IMR-90 (cell line): ENCODE measurements at regions not wholly inside any gene's neighbourhood (a gene's known extent, or its start where the extent isn't known, plus 50 kb on each side); places are given as distances from the start of the nearest gene placed in this dataset.

Source experiments
- ATAC-seq: fragments of 200-7000 bp; cut with Tn5 transposase; 2 replicates; pipeline ENCODE4 v1.9.1; 2020; ENCODE audit warnings: low read depth, mild to moderate bottlenecking, moderate library complexity
- BruUV-seq: library from RNA; stranded (reverse); fragments of 400-500 nt; replicated peaks from 2 replicates; lab custom pipeline; 2021; lab: Mats Ljungman, UMichigan
- CTCF ChIA-PET: fragments of 300-600 bp; formaldehyde crosslinking; extraction: SDS; loops from one replicate; lab custom pipeline; 2021; ENCODE audit warnings: antibody characterized with exemption; lab: Yijun Ruan, JAX
- POLR2A ChIA-PET: fragments of 300-600 bp; sonication (Branson Sonifier 250); formaldehyde crosslinking; loops from one replicate; lab custom pipeline; 2022; ENCODE audit warnings: antibody characterized with exemption; ENCODE audit not compliant: unreplicated experiment; lab: Charles Lee
- DNase-seq: peaks from one replicate; pipeline ENCODE4 v3.0.0; 2013
- H2AFZ ChIP-seq: replicated peaks from 2 replicates; pipeline ENCODE3; 2013; ENCODE audit warnings: low read length, mild to moderate bottlenecking; ENCODE audit not compliant: poor library complexity
- H2AK5ac ChIP-seq: 2 replicates; pipeline ENCODE4 v1.6.1; 2013; ENCODE audit warnings: low read depth, low read length, inconsistent platforms
- H2AK9ac ChIP-seq: replicated peaks from 2 replicates; pipeline ENCODE3; 2013; ENCODE audit warnings: mild to moderate bottlenecking, low read depth, low read length, moderate library complexity; ENCODE audit not compliant: poor library complexity
- H2BK120ac ChIP-seq: 2 replicates; pipeline ENCODE4 v1.6.1; 2013; ENCODE audit warnings: low read depth, low read length, inconsistent platforms
- H2BK15ac ChIP-seq: 3 replicates; pipeline ENCODE4 v1.6.1; 2013; ENCODE audit warnings: low read depth, low read length, inconsistent platforms
- H2BK20ac ChIP-seq: 2 replicates; pipeline ENCODE4 v1.6.1; 2013; ENCODE audit warnings: low read depth, mild to moderate bottlenecking, inconsistent platforms, low read length, moderate library complexity
- H2BK5ac ChIP-seq: 2 replicates; pipeline ENCODE4 v1.6.1; 2013; ENCODE audit warnings: mild to moderate bottlenecking, low read depth, low read length, inconsistent platforms; ENCODE audit not compliant: poor library complexity, severe bottlenecking
- H3K14ac ChIP-seq: replicated peaks from 2 replicates; pipeline ENCODE4 v1.6.1; 2013; ENCODE audit warnings: low read depth, low read length, inconsistent platforms
- H3K18ac ChIP-seq: 2 replicates; pipeline ENCODE4 v1.6.1; 2013; ENCODE audit warnings: low read depth, low read length, control low read depth
- H3K23ac ChIP-seq: 2 replicates; pipeline ENCODE4 v1.6.1; 2013; ENCODE audit warnings: low read depth, low read length, inconsistent platforms
- H3K27ac ChIP-seq: 2 replicates; pipeline ENCODE4 v1.5.1; 2013; ENCODE audit warnings: mild to moderate bottlenecking, control low read depth, low read length; ENCODE audit not compliant: insufficient read depth
- H3K27me3 ChIP-seq: 2 replicates; pipeline ENCODE4 v1.6.1; 2013; ENCODE audit warnings: low read length; ENCODE audit not compliant: control insufficient read depth, insufficient read depth
- H3K36me3 ChIP-seq: 2 replicates; pipeline ENCODE4 v1.6.1; 2013; ENCODE audit warnings: low read length, mixed read lengths; ENCODE audit not compliant: control insufficient read depth, insufficient read depth
- H3K4ac ChIP-seq: 2 replicates; pipeline ENCODE4 v1.6.1; 2013; ENCODE audit warnings: low read depth, low read length, inconsistent platforms
- H3K4me1 ChIP-seq: 2 replicates; pipeline ENCODE4 v1.6.1; 2013; ENCODE audit warnings: low read length, mixed read lengths; ENCODE audit not compliant: control insufficient read depth, insufficient read depth
- H3K4me2 ChIP-seq: 2 replicates; pipeline ENCODE4 v1.6.1; 2013; ENCODE audit warnings: low read depth, mild to moderate bottlenecking, control low read depth, low read length, moderate library complexity
- H3K4me3 ChIP-seq: 2 replicates; pipeline ENCODE4 v1.5.1; 2013; ENCODE audit warnings: low read depth, mild to moderate bottlenecking, control low read depth, low read length, moderate library complexity; ENCODE audit not compliant: insufficient read depth
- H3K56ac ChIP-seq: 2 replicates; pipeline ENCODE4 v1.6.1; 2013; ENCODE audit warnings: low read length, inconsistent platforms; ENCODE audit not compliant: insufficient read depth; ENCODE audit errors: extremely low read depth
- H3K79me1 ChIP-seq, 2 experiments: 2 replicates each; pipeline ENCODE4 v1.6.1; 2013; ENCODE audit warnings: low read length in 2 of 2, inconsistent platforms in 1 of 2, low read depth in 1 of 2
- H3K9ac ChIP-seq: 2 replicates; pipeline ENCODE4 v1.6.1; 2013; ENCODE audit warnings: low read depth, low read length, control low read depth
- H3K9me1 ChIP-seq: 2 replicates; pipeline ENCODE4 v1.6.1; 2013; ENCODE audit warnings: low read length, inconsistent platforms; ENCODE audit not compliant: insufficient read depth
- H3K9me3 ChIP-seq: 2 replicates; pipeline ENCODE4 v1.6.1; 2013; ENCODE audit warnings: low read length; ENCODE audit not compliant: control insufficient read depth, insufficient read depth
- H4K20me1 ChIP-seq: 2 replicates; pipeline ENCODE4 v1.6.1; 2013; ENCODE audit warnings: low read length, inconsistent platforms; ENCODE audit not compliant: insufficient read depth
- H4K5ac ChIP-seq: 2 replicates; pipeline ENCODE4 v1.6.1; 2013; ENCODE audit warnings: mild to moderate bottlenecking, low read depth, low read length, control low read depth
- H4K8ac ChIP-seq, 2 experiments: 2 replicates each; pipeline ENCODE4 v1.6.1; 2013; ENCODE audit warnings: low read depth in 2 of 2, low read length in 2 of 2, control low read depth in 1 of 2, inconsistent platforms in 1 of 2
- H4K91ac ChIP-seq: 2 replicates; pipeline ENCODE4 v1.6.1; 2013; ENCODE audit warnings: low read depth, low read length, inconsistent platforms; ENCODE audit not compliant: insufficient read depth
- BHLHE40 ChIP-seq: fragments of 150-350 bp; IDR thresholded peaks from 2 replicates; pipeline ENCODE4 v1.6.1; 2016; ENCODE audit warnings: mild to moderate bottlenecking, low read depth, low read length
- CEBPB ChIP-seq: IDR thresholded peaks from 2 replicates; pipeline ENCODE4 v1.6.1; 2012; ENCODE audit warnings: low read depth, low read length, improper control_type of control experiment
- CHD1 ChIP-seq: IDR thresholded peaks from 2 replicates; pipeline ENCODE4 v1.6.1; 2012; ENCODE audit warnings: low read depth, low read length, improper control_type of control experiment
- FOS ChIP-seq: fragments of 150-350 bp; IDR thresholded peaks from 2 replicates; pipeline ENCODE4 v1.6.1; 2016; ENCODE audit warnings: low read depth, low read length
- MAFK ChIP-seq: IDR thresholded peaks from 2 replicates; pipeline ENCODE4 v1.6.1; 2012; ENCODE audit warnings: low read depth, low read length, improper control_type of control experiment
- MAZ ChIP-seq: IDR thresholded peaks from 2 replicates; pipeline ENCODE4 v1.6.1; 2012; ENCODE audit warnings: low read depth, mild to moderate bottlenecking, low read length, improper control_type of control experiment, moderate library complexity, borderline replicate concordance
- MXI1 ChIP-seq: IDR thresholded peaks from 2 replicates; pipeline ENCODE4 v1.6.1; 2012; ENCODE audit warnings: low read depth, mild to moderate bottlenecking, low read length, moderate library complexity, borderline replicate concordance
- NFE2L2 ChIP-seq: fragments of 150-350 bp; IDR thresholded peaks from 2 replicates; pipeline ENCODE4 v1.6.1; 2016; ENCODE audit warnings: low read depth, mild to moderate bottlenecking, low read length
- POLR2A ChIP-seq: IDR thresholded peaks from 2 replicates; pipeline ENCODE4 v1.6.1; 2012; ENCODE audit warnings: mild to moderate bottlenecking, low read depth, low read length
- RAD21 ChIP-seq: IDR thresholded peaks from 2 replicates; pipeline ENCODE4 v1.6.1; 2012; ENCODE audit warnings: low read length, improper control_type of control experiment
- RCOR1 ChIP-seq: IDR thresholded peaks from 2 replicates; pipeline ENCODE4 v1.6.1; 2012; ENCODE audit warnings: mild to moderate bottlenecking, low read length, improper control_type of control experiment; ENCODE audit not compliant: insufficient replicate concordance
- RFX5 ChIP-seq: IDR thresholded peaks from 2 replicates; pipeline ENCODE4 v1.8.0; 2012; ENCODE audit warnings: low read depth, mild to moderate bottlenecking, low read length, moderate library complexity
- SMC3 ChIP-seq: fragments of 150-350 bp; IDR thresholded peaks from 2 replicates; pipeline ENCODE4 v1.6.1; 2016; ENCODE audit warnings: low read depth, mild to moderate bottlenecking, antibody characterized with exemption, low read length, moderate library complexity
- USF2 ChIP-seq: fragments of 150-350 bp; IDR thresholded peaks from 2 replicates; pipeline ENCODE4 v1.6.1; 2017; ENCODE audit warnings: mild to moderate bottlenecking, antibody characterized with exemption, low read length, low read depth
- WGBS, 2 experiments: methylation state at CpG; one replicate each; pipeline versions ENCODE4 v1.1.5 to v1.1.7; 2013; ENCODE audit warnings: missing lambda C conversion rate in 2 of 2; ENCODE audit not compliant: insufficient read length in 1 of 2; ENCODE audit errors: extremely low coverage in 2 of 2; 5-methylcytosine and 5-hydroxymethylcytosine counted together
- dilution Hi-C: fragments of 300-500 bp; cut with HindIII; formaldehyde crosslinking; loops from one replicate; pipeline ENCODE4 v1.14.3; 2018; ENCODE audit warnings: low sequenced_read_pairs; ENCODE audit not compliant: unreplicated experiment
- in situ Hi-C: fragments of 300-500 bp; cut with MboI; formaldehyde crosslinking; loops from 3 replicates; pipeline ENCODE4 v1.14.3; 2019; ENCODE audit warnings: low sequenced_read_pairs, inconsistent platforms, mixed read lengths
- intact Hi-C: fragments of 100-400 bp; cut with micrococcal nuclease; formaldehyde crosslinking; loops from 2 replicates; pipeline ENCODE4 v1.10.0; 2022
- TF ChIP-seq, protein P1 (sequence below): conservative IDR thresholded peaks from 2 replicates; pipeline ENCODE4 v1.5.1; 2012; ENCODE audit warnings: mild to moderate bottlenecking, low read depth, low read length, improper control_type of control experiment
- TF ChIP-seq, protein P2 (sequence below): fragments of 150-350 bp; IDR thresholded peaks from 2 replicates; pipeline ENCODE4 v1.6.1; 2016; ENCODE audit warnings: low read depth, mild to moderate bottlenecking, low read length, moderate library complexity, borderline replicate concordance

DNA sequence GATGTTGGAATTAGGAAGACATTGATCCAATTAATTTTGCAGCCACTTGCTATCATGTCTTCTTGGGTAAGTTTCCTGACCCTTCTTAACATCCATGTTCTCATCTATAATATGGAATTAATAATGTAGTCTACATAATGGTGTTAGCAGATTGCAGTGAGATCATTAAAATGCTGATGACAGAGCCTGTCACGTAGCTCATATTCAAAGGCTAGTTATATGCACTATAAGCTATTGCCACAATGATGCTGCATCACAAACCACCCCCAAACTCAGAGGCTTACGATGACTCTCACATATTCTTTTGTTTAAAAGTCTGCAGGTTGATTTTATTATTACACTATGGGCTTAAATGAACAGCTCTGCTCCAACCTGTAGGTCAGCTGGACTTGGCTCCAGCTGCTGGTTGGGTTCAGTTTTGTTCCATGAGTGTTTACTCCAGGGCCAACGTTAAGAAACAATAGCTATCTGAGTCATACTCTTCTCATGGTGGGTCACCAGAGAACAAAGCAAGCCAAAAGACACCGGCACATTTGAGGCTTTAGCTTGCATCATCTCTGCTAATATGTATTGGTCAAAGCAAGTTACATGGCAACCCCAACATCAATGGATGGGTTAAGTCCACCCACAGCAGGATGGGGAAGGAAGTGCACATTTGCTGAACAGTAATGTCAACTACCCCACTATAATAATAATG lies 250.0 kb upstream of the SLCO3A1 start:
- no TSS peak for BruUV-seq
- H2AK5ac ChIP-seq: no peak overlapping the region
- no peaks in the 10 kb centered on the region; the same call in 1 of the 2 replicates for H3K27me3 ChIP-seq
- H3K36me3 ChIP-seq: no peaks in the 10 kb centered on the region
- ATAC-seq (no peak), DNase-seq (no peak)
- no peak overlapping the region for H2AFZ ChIP-seq
- ChIA-PET POLR2A (no interaction called here), CTCF (no interaction called here)
- no peak overlapping the region for H2BK5ac ChIP-seq
- intact Hi-C loops (no loop called here), dilution Hi-C loops (no loop called here), in situ Hi-C loops (loop anchor here (5.0 kb wide), 1 partner anchor 49 kb away; no protein-coding TSS in a partner anchor)
- no peak overlapping the region for H4K8ac ChIP-seq
- H4K5ac ChIP-seq: no peak overlapping the region
- no peak overlapping the region for H3K4ac ChIP-seq
- H3K79me1 ChIP-seq: no peaks in the 10 kb centered on the region
- no peaks in the 10 kb centered on the region for H4K20me1 ChIP-seq
- H2BK15ac ChIP-seq: no peak overlapping the region
- no peak overlapping the region for H2BK20ac ChIP-seq
- no peak overlapping the region for H3K27ac ChIP-seq
- no peak overlapping the region for H3K14ac ChIP-seq
- no peak overlapping the region for H2BK120ac ChIP-seq
- TF ChIP-seq, protein P1, sequence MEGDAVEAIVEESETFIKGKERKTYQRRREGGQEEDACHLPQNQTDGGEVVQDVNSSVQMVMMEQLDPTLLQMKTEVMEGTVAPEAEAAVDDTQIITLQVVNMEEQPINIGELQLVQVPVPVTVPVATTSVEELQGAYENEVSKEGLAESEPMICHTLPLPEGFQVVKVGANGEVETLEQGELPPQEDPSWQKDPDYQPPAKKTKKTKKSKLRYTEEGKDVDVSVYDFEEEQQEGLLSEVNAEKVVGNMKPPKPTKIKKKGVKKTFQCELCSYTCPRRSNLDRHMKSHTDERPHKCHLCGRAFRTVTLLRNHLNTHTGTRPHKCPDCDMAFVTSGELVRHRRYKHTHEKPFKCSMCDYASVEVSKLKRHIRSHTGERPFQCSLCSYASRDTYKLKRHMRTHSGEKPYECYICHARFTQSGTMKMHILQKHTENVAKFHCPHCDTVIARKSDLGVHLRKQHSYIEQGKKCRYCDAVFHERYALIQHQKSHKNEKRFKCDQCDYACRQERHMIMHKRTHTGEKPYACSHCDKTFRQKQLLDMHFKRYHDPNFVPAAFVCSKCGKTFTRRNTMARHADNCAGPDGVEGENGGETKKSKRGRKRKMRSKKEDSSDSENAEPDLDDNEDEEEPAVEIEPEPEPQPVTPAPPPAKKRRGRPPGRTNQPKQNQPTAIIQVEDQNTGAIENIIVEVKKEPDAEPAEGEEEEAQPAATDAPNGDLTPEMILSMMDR: no peak
- TF ChIP-seq SMC3 (no peak), FOS (no peak), RAD21 (no peak), BHLHE40 (no peak), CHD1 (no peak), MAFK (no peak), MAZ (no peak), NFE2L2 (no peak), CEBPB (no peak), RFX5 (no peak), POLR2A (no peak), MXI1 (no peak), RCOR1 (no peak), USF2 (no peak)
- TF ChIP-seq, protein P2, sequence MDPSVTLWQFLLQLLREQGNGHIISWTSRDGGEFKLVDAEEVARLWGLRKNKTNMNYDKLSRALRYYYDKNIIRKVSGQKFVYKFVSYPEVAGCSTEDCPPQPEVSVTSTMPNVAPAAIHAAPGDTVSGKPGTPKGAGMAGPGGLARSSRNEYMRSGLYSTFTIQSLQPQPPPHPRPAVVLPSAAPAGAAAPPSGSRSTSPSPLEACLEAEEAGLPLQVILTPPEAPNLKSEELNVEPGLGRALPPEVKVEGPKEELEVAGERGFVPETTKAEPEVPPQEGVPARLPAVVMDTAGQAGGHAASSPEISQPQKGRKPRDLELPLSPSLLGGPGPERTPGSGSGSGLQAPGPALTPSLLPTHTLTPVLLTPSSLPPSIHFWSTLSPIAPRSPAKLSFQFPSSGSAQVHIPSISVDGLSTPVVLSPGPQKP: no peak
- H3K9me1 ChIP-seq: no peaks in the 10 kb centered on the region
- H3K4me3 ChIP-seq: no peak overlapping the region
- H3K4me1 ChIP-seq: no peaks in the 10 kb centered on the region
- H4K91ac ChIP-seq: no peak overlapping the region
- H3K4me2 ChIP-seq: no peak overlapping the region
- 67% methylated on average over 1 of the region's 4 CpGs; no CpG with 5 or more reads in 1 of the 2 experiments for WGBS, 2 experiments
- no peak overlapping the region for H3K9ac ChIP-seq
- H3K18ac ChIP-seq: no peak overlapping the region
- H2AK9ac ChIP-seq: no peak overlapping the region
- H3K56ac ChIP-seq: no peak overlapping the region
- no peaks in the 10 kb centered on the region for H3K9me3 ChIP-seq
- H3K23ac ChIP-seq: no peak overlapping the region
